ENCODE measurements at regions not wholly inside any gene's neighbourhood (a gene's known extent, or its start where the extent isn't known, plus 50 kb on each side); places are given as distances from the start of the nearest gene placed in this dataset.

GRCh38 chr12:127909041-127909440 lies 357.9 kb upstream of the TMEM132C start:
- DNase-seq, result no peak

GRCh38 chr12:127911291-127911690 lies 355.7 kb upstream of the TMEM132C start:
- DNase-seq, result no peak

GRCh38 chr12:127912035-127912665 lies 354.8 kb upstream of the TMEM132C start:
- no peak for DNase-seq

- no peak for DNase-seq
Measured at GRCh38 chr12:127923501-127923900, 343.5 kb upstream of the TMEM132C start.

GRCh38 chr12:127925971-127926370 lies 341.0 kb upstream of the TMEM132C start:
- DNase-seq, result peak; percentile 50

- no peak for DNase-seq
Measured at GRCh38 chr12:127928178-127928577, 338.8 kb upstream of the TMEM132C start.

GRCh38 chr12:127928615-127929571 lies 338.1 kb upstream of the TMEM132C start:
- peak; percentile 18 for DNase-seq

GRCh38 chr12:127930122-127930521 lies 336.8 kb upstream of the TMEM132C start:
- no peak for DNase-seq

GRCh38 chr12:127934409-127934808 lies 332.6 kb upstream of the TMEM132C start:
- DNase-seq, result no peak

GRCh38 chr12:127936463-127936862 lies 330.5 kb upstream of the TMEM132C start:
- DNase-seq, result no peak

- no peak for DNase-seq
Measured at GRCh38 chr12:127941332-127941731, 325.6 kb upstream of the TMEM132C start.

GRCh38 chr12:127942981-127943380 lies 324.0 kb upstream of the TMEM132C start:
- DNase-seq, result no peak

GRCh38 chr12:127943481-127944210 lies 323.3 kb upstream of the TMEM132C start:
- no peak for DNase-seq

- DNase-seq, result no peak
Measured at GRCh38 chr12:127944211-127944899, 322.6 kb upstream of the TMEM132C start.

- DNase-seq, result no peak
Measured at GRCh38 chr12:127957001-127957660, 309.8 kb upstream of the TMEM132C start.

GRCh38 chr12:127962303-127962702 lies 304.7 kb upstream of the TMEM132C start:
- DNase-seq, result peak; percentile 60

GRCh38 chr12:127963933-127964332 lies 303.0 kb upstream of the TMEM132C start:
- DNase-seq, result no peak

- peak; percentile 62 for DNase-seq
Measured at GRCh38 chr12:127964717-127965116, 302.3 kb upstream of the TMEM132C start.

- DNase-seq, result no peak
Measured at GRCh38 chr12:127966331-127966730, 300.6 kb upstream of the TMEM132C start.

- no peak for DNase-seq
Measured at GRCh38 chr12:127970491-127970890, 296.5 kb upstream of the TMEM132C start.

GRCh38 chr12:127980585-127980984 lies 286.4 kb upstream of the TMEM132C start:
- DNase-seq, result no peak

GRCh38 chr12:127981875-127982274 lies 285.1 kb upstream of the TMEM132C start:
- DNase-seq, result no peak

Data from hematopoietic multipotent progenitor cell treated with erythropoietin and hydrocortisone succinate and interleukin-3 and kit ligand, for 4 days (in vitro differentiated cells).